ENCODE measurements at regions not wholly inside any gene's neighbourhood (a gene's known extent, or its start where the extent isn't known, plus 50 kb on each side); places are given as distances from the start of the nearest gene placed in this dataset.

GRCh38 chr3:72559385-72559784, 288.9 kb downstream of the SHQ1 start:
- TF ChIP-seq CTCF (IDR thresholded peaks at IDR 0.05; ENCODE audit: low read length, missing control alignments), result no peak
- no peak overlapping the region for H3K4me3 ChIP-seq (replicated peaks; ENCODE audit: low read depth, low read length)
- no peak for DNase-seq (ENCODE audit: low read depth)

GRCh38 chr3:72558001-72558400, 290.2 kb downstream of the SHQ1 start:
- no peak for DNase-seq (ENCODE audit: low read depth)
- no peak overlapping the region for H3K4me3 ChIP-seq (replicated peaks; ENCODE audit: low read depth, low read length)
- TF ChIP-seq CTCF (IDR thresholded peaks at IDR 0.05; ENCODE audit: low read length, missing control alignments), result no peak

GRCh38 chr3:72555714-72556113, 292.5 kb downstream of the SHQ1 start:
- H3K4me3 ChIP-seq (replicated peaks; ENCODE audit: low read depth, low read length), result no peak overlapping the region
- no peak for DNase-seq (ENCODE audit: low read depth)
- TF ChIP-seq CTCF (IDR thresholded peaks at IDR 0.05; ENCODE audit: low read length, missing control alignments), result no peak

- H3K4me3 ChIP-seq (replicated peaks; ENCODE audit: low read depth, low read length), result no peak overlapping the region
- DNase-seq (ENCODE audit: low read depth), result no peak
- TF ChIP-seq CTCF (IDR thresholded peaks at IDR 0.05; ENCODE audit: low read length, missing control alignments), result no peak
Observed at GRCh38 chr3:72554689-72555088, 293.6 kb downstream of the SHQ1 start.

GRCh38 chr3:72553298-72553697, 294.9 kb downstream of the SHQ1 start:
- H3K4me3 ChIP-seq (replicated peaks; ENCODE audit: low read depth, low read length), result no peak overlapping the region
- no peak for DNase-seq (ENCODE audit: low read depth)

GRCh38 chr3:72550582-72551262, 297.5 kb downstream of the SHQ1 start:
- no peak for DNase-seq (ENCODE audit: low read depth)
- H3K4me3 ChIP-seq (replicated peaks; ENCODE audit: low read depth, low read length), result no peak overlapping the region
- no peak for TF ChIP-seq CTCF (IDR thresholded peaks at IDR 0.05; ENCODE audit: low read length, missing control alignments)

More at GRCh38 chr3:72553298-72553697, 294.9 kb downstream of the SHQ1 start:
- TF ChIP-seq CTCF (IDR thresholded peaks at IDR 0.05; ENCODE audit: low read length, missing control alignments), result no peak

All from fibroblast of pulmonary artery (primary cell).